ENCODE measurements at regions not wholly inside any gene's neighbourhood (a gene's known extent, or its start where the extent isn't known, plus 50 kb on each side); places are given as distances from the start of the nearest gene placed in this dataset.

- 89% methylated on average over 2 of the region's 3 CpGs for WGBS (ENCODE audit: insufficient coverage)
- Histone ChIP-seq H3K9me3 (replicated peaks; ENCODE audit: control insufficient read depth, low read depth, low read length) (no peaks in the 10 kb centered on the region), H3K27ac (ENCODE audit: low read length) (no peak overlapping the region), H3K27me3 (ENCODE audit: control insufficient read depth, insufficient read depth, low read length) (no peaks in the 10 kb centered on the region), H3K4me3 (ENCODE audit: low read length) (no peak overlapping the region), H3K4me1 (ENCODE audit: control insufficient read depth, insufficient read depth, low read length) (peaks cover 6% of the 10 kb centered on the region), H3K36me3 (ENCODE audit: control insufficient read depth, insufficient read depth, low read length) (no peaks in the 10 kb centered on the region)
- DNase-seq, result no peak
These were observed 159.5 kb upstream of the ZNF32 start for GRCh38 chr10:43808136-43808535.

DNA sequence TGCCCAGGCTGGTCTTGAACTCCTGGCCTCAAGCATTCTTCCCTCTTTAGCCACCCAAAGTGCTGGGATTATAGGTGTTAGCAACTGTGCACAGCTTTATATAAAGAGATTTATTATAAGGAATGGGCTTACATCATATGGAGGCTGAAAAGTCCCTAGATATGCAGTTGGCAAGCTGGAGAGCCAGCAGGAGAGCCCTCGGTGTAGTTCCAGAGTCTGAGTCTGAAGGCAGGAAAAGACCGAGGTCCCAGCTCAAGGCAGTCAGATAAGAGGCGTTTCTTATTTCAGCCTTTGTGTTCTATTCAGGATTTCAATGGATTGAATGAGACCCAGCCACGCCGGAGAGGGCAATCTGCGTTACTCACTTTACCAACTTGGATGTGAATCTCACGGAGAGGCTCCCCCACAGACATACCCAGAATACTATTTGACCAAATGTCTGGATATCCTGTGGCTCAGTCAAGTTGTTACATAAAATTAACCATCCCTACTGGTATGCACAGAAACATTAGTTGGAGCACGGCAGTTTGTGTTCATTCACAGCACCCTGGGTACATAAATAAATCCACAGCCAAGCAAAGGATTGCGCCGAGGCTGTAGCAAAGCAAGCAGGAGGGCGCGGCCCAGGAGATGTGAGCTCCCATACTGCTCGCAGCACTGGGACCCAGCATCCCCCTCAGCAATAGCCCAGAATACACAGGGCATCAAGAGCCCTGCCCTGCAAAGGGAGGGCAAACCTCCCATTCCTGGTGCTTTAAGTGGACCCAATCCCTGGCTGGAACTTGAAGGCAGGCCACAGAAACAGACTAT is 158.4 kb upstream of the ZNF32 start:
- H3K27ac ChIP-seq (ENCODE audit: low read length), result no peak overlapping the region

DNA sequence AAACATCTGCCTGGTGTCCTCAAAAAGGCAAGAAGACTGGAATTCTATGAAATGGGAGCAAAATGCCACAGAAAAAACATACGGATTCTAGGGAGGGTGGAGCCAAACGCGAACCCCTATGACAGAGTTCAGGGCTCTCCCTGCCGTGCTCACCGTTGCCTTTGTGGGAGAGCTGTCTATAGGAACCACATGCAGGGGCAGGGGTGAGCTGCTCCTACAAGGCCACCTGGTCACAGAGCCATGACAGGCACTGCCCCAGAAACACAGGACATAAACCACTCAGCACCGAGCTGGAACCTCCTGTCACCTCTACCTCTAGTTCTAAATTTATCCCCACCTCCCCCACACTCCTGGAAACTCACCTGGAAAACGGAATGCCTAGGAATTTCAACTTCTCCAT is 155.1 kb upstream of the ZNF32 start:
- WGBS (ENCODE audit: insufficient coverage), result 60% methylated on average over 1 of the region's 7 CpGs
- Histone ChIP-seq H3K9me3 (replicated peaks; ENCODE audit: control insufficient read depth, low read depth, low read length) (no peaks in the 10 kb centered on the region), H3K4me3 (ENCODE audit: low read length) (no peak overlapping the region), H3K27me3 (ENCODE audit: control insufficient read depth, insufficient read depth, low read length) (no peaks in the 10 kb centered on the region), H3K36me3 (ENCODE audit: control insufficient read depth, insufficient read depth, low read length) (no peaks in the 10 kb centered on the region), H3K27ac (ENCODE audit: low read length) (no peak overlapping the region), H3K4me1 (ENCODE audit: control insufficient read depth, insufficient read depth, low read length) (peaks cover 3% of the 10 kb centered on the region)
- no peak for DNase-seq

More for the DNA sequence above, 158.4 kb upstream of the ZNF32 start:
- Histone ChIP-seq H3K36me3 (ENCODE audit: control insufficient read depth, insufficient read depth, low read length) (no peaks in the 10 kb centered on the region), H3K4me3 (ENCODE audit: low read length) (no peak overlapping the region), H3K27me3 (ENCODE audit: control insufficient read depth, insufficient read depth, low read length) (no peaks in the 10 kb centered on the region), H3K4me1 (ENCODE audit: control insufficient read depth, insufficient read depth, low read length) (peaks cover 6% of the 10 kb centered on the region), H3K9me3 (replicated peaks; ENCODE audit: control insufficient read depth, low read depth, low read length) (no peaks in the 10 kb centered on the region)
- 83% methylated on average over 13 of the region's 13 CpGs for WGBS (ENCODE audit: insufficient coverage)
- DNase-seq, result peak; percentile 70

DNA sequence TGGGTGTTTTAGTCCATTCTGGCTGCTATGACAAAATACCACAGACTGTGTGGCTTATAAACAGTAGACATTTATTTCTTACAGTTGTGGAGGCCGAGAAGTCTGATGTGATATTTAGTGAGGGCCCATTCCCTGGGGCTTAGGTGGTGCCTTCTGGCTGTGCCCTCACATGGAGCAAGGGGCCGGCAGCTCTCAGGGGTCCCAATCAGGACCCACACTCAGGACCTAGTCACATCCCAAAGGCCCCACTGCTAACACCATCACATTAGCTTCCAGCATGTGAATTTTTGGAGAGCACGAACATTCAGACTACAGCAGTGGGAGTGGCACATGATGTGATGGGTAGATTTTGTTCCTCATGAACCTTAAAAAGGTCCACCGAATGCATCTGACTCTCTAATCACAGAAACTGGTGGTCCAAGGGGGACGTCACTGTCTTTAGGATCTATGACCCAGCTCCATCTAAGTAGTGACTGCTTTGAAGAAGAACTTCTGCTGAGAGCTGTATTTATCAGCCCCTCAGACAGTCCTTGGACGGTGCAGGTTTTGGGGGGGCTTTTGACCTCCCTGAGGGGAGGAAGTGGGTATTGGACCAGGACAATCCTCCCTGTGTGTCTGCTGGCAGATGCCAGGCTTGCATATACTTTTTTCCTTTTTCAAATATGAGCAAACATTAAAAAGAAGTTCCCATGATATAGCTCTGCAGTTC is 154.5 kb upstream of the ZNF32 start:
- 67% methylated on average over 1 of the region's 6 CpGs for WGBS (ENCODE audit: insufficient coverage)
- no peak for DNase-seq

GRCh38 chr10:43801626-43802025 is 152.9 kb upstream of the ZNF32 start:
- H3K27ac ChIP-seq (ENCODE audit: low read length), result no peak overlapping the region
- H3K27me3 ChIP-seq (ENCODE audit: control insufficient read depth, insufficient read depth, low read length), result no peaks in the 10 kb centered on the region
- no peaks in the 10 kb centered on the region for H3K36me3 ChIP-seq (ENCODE audit: control insufficient read depth, insufficient read depth, low read length)
- H3K4me3 ChIP-seq (ENCODE audit: low read length), result no peak overlapping the region
- no peaks in the 10 kb centered on the region for H3K9me3 ChIP-seq (replicated peaks; ENCODE audit: control insufficient read depth, low read depth, low read length)
- H3K4me1 ChIP-seq (ENCODE audit: control insufficient read depth, insufficient read depth, low read length), result peaks cover 5% of the 10 kb centered on the region
- DNase-seq, result no peak
- 100% methylated on average over 1 of the region's 3 CpGs for WGBS (ENCODE audit: insufficient coverage)

More for the DNA sequence above, 154.5 kb upstream of the ZNF32 start:
- no peak overlapping the region for H3K4me3 ChIP-seq (ENCODE audit: low read length)
- H3K9me3 ChIP-seq (replicated peaks; ENCODE audit: control insufficient read depth, low read depth, low read length), result no peaks in the 10 kb centered on the region
- H3K27ac ChIP-seq (ENCODE audit: low read length), result no peak overlapping the region
- no peaks in the 10 kb centered on the region for H3K27me3 ChIP-seq (ENCODE audit: control insufficient read depth, insufficient read depth, low read length)
- H3K36me3 ChIP-seq (ENCODE audit: control insufficient read depth, insufficient read depth, low read length), result no peaks in the 10 kb centered on the region
- peaks cover 3% of the 10 kb centered on the region for H3K4me1 ChIP-seq (ENCODE audit: control insufficient read depth, insufficient read depth, low read length)

DNA sequence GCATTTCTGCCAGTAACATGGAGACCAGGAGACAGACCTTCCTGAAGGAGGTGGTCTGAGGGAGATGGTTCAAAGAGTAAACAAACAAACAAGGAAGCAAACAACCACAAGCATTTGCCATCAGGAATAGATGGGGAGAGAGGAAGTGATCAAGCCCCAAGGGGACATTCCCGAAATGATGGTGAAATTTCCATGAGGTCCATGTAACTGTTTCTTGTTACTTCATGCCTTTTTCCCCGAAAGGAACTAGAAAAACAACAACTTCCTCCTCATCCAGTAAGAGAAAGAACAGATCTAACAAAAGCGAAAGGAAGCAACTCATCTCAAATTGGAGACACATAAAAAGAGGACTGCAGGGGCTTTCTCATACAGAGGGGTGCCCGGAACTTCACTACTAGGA is 152.5 kb upstream of the ZNF32 start:
- Histone ChIP-seq H3K4me1 (ENCODE audit: control insufficient read depth, insufficient read depth, low read length) (peaks cover 5% of the 10 kb centered on the region), H3K4me3 (ENCODE audit: low read length) (no peak overlapping the region), H3K27ac (ENCODE audit: low read length) (no peak overlapping the region), H3K36me3 (ENCODE audit: control insufficient read depth, insufficient read depth, low read length) (no peaks in the 10 kb centered on the region), H3K9me3 (replicated peaks; ENCODE audit: control insufficient read depth, low read depth, low read length) (no peaks in the 10 kb centered on the region), H3K27me3 (ENCODE audit: control insufficient read depth, insufficient read depth, low read length) (no peaks in the 10 kb centered on the region)
- peak; percentile 59 for DNase-seq
- WGBS (ENCODE audit: insufficient coverage), result 50% methylated on average over 1 of the region's 4 CpGs

DNA sequence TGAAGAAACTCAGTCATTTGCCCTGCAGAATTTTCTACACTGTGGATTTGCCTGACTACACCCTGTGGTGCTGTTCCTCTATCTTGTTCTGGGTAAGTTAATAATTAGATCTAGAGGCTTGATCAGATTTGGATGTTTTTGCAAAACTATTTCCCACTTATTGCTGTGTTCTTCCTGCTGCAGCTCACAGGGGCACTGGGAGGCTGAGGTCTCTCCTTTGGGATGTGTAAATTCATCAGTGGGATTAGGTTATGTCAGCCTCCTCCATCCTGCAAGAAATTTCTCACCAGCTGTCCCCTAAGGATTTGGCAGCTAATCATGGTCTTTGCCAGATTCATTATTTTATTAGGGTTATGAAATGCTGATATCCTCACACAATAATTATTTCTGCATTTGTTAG is 148.1 kb upstream of the ZNF32 start:
- Histone ChIP-seq H3K4me3 (ENCODE audit: low read length) (no peak overlapping the region), H3K4me1 (ENCODE audit: control insufficient read depth, insufficient read depth, low read length) (peaks cover 7% of the 10 kb centered on the region), H3K27ac (ENCODE audit: low read length) (no peak overlapping the region), H3K9me3 (replicated peaks; ENCODE audit: control insufficient read depth, low read depth, low read length) (no peaks in the 10 kb centered on the region), H3K27me3 (ENCODE audit: control insufficient read depth, insufficient read depth, low read length) (no peaks in the 10 kb centered on the region), H3K36me3 (ENCODE audit: control insufficient read depth, insufficient read depth, low read length) (no peaks in the 10 kb centered on the region)
- DNase-seq, result no peak

GRCh38 chr10:43795639-43796038 is 147.0 kb upstream of the ZNF32 start:
- WGBS (ENCODE audit: insufficient coverage), result 97% methylated on average over 3 of the region's 4 CpGs
- no peak overlapping the region for H3K27ac ChIP-seq (ENCODE audit: low read length)
- no peaks in the 10 kb centered on the region for H3K27me3 ChIP-seq (ENCODE audit: control insufficient read depth, insufficient read depth, low read length)
- no peak for DNase-seq
- peaks cover 7% of the 10 kb centered on the region for H3K4me1 ChIP-seq (ENCODE audit: control insufficient read depth, insufficient read depth, low read length)
- H3K4me3 ChIP-seq (ENCODE audit: low read length), result no peak overlapping the region
- H3K36me3 ChIP-seq (ENCODE audit: control insufficient read depth, insufficient read depth, low read length), result no peaks in the 10 kb centered on the region
- H3K9me3 ChIP-seq (replicated peaks; ENCODE audit: control insufficient read depth, low read depth, low read length), result no peaks in the 10 kb centered on the region

GRCh38 chr10:43795093-43795492 is 146.4 kb upstream of the ZNF32 start:
- no peak overlapping the region for H3K27ac ChIP-seq (ENCODE audit: low read length)
- no peak overlapping the region for H3K4me3 ChIP-seq (ENCODE audit: low read length)
- no peaks in the 10 kb centered on the region for H3K36me3 ChIP-seq (ENCODE audit: control insufficient read depth, insufficient read depth, low read length)
- no peaks in the 10 kb centered on the region for H3K27me3 ChIP-seq (ENCODE audit: control insufficient read depth, insufficient read depth, low read length)
- DNase-seq, result no peak
- H3K9me3 ChIP-seq (replicated peaks; ENCODE audit: control insufficient read depth, low read depth, low read length), result no peaks in the 10 kb centered on the region
- H3K4me1 ChIP-seq (ENCODE audit: control insufficient read depth, insufficient read depth, low read length), result peaks cover 7% of the 10 kb centered on the region

DNA sequence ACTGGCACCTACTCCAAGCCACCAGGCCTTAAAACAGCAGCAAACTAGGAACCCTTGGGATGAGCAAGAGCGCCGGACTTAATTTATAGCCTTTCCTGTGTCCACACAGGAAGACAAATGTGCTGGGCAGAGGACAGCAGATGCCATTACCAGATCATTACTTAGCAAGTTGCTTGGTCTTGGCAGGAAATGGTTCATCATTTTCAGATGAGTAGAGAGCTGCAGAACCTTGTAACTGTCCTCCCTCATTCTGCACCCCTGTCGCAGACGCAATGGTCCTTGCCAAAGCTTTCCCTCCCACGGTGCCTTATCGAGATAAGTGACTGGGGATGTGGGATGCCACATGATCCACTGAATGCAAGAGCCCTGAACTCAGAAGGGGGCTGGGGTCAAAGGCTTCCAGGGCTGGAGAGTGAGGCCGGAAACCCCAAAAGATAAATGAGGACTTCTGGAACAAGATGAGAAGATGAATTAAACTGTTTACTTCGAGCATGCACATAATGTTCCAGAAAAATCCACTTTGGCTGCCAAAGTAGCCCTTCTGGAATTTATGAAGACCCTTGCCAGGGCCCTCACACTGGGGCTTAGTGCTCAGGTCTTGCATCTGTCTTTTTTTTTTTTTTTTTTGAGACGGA is 145.6 kb upstream of the ZNF32 start:
- H3K4me3 ChIP-seq (ENCODE audit: low read length), result no peak overlapping the region
- WGBS (ENCODE audit: insufficient coverage), result 13% methylated on average over 1 of the region's 9 CpGs
- H3K27me3 ChIP-seq (ENCODE audit: control insufficient read depth, insufficient read depth, low read length), result no peaks in the 10 kb centered on the region
- no peaks in the 10 kb centered on the region for H3K9me3 ChIP-seq (replicated peaks; ENCODE audit: control insufficient read depth, low read depth, low read length)
- H3K4me1 ChIP-seq (ENCODE audit: control insufficient read depth, insufficient read depth, low read length), result peaks cover 7% of the 10 kb centered on the region
- H3K27ac ChIP-seq (ENCODE audit: low read length), result no peak overlapping the region
- DNase-seq, result no peak
- no peaks in the 10 kb centered on the region for H3K36me3 ChIP-seq (ENCODE audit: control insufficient read depth, insufficient read depth, low read length)

Data from muscle of leg (tissue), 3 donors.